ENCODE measurements at regions not wholly inside any gene's neighbourhood (a gene's known extent, or its start where the extent isn't known, plus 50 kb on each side); places are given as distances from the start of the nearest gene placed in this dataset.

GRCh38 chr5:38031304-38031703, 191.5 kb upstream of the GDNF start:
- DNase-seq (ENCODE audit: low read depth, low spot score), result no peak

GRCh38 chr5:38029397-38030065, 189.7 kb upstream of the GDNF start:
- DNase-seq (ENCODE audit: low read depth, low spot score), result no peak

- DNase-seq (ENCODE audit: low read depth, low spot score), result no peak
These were observed 184.0 kb upstream of the GDNF start for GRCh38 chr5:38023799-38024198.

GRCh38 chr5:38023371-38023770, 183.5 kb upstream of the GDNF start:
- DNase-seq (ENCODE audit: low read depth, low spot score), result no peak

- no peak for DNase-seq (ENCODE audit: low read depth, low spot score)
These were observed 182.8 kb upstream of the GDNF start for GRCh38 chr5:38022631-38023030.

GRCh38 chr5:38018016-38018415, 178.2 kb upstream of the GDNF start:
- no peak for DNase-seq (ENCODE audit: low read depth, low spot score)

GRCh38 chr5:38013107-38013506, 173.3 kb upstream of the GDNF start:
- DNase-seq (ENCODE audit: low read depth, low spot score), result no peak

GRCh38 chr5:38011668-38012188, 171.9 kb upstream of the GDNF start:
- no peak for DNase-seq (ENCODE audit: low read depth, low spot score)

- DNase-seq (ENCODE audit: low read depth, low spot score), result no peak
These were observed 170.0 kb upstream of the GDNF start for GRCh38 chr5:38009749-38010358.

- no peak for DNase-seq (ENCODE audit: low read depth, low spot score)
These were observed 168.4 kb upstream of the GDNF start for GRCh38 chr5:38008198-38008597.

- DNase-seq (ENCODE audit: low read depth, low spot score), result no peak
These were observed 159.8 kb upstream of the GDNF start for GRCh38 chr5:37999593-37999992.

- DNase-seq (ENCODE audit: low read depth, low spot score), result no peak
These were observed 157.1 kb upstream of the GDNF start for GRCh38 chr5:37996918-37997317.

GRCh38 chr5:37994729-37995128, 154.9 kb upstream of the GDNF start:
- DNase-seq (ENCODE audit: low read depth, low spot score), result no peak

GRCh38 chr5:37991301-37992299, 151.8 kb upstream of the GDNF start:
- DNase-seq (ENCODE audit: low read depth, low spot score), result no peak

- no peak for DNase-seq (ENCODE audit: low read depth, low spot score)
These were observed 150.0 kb upstream of the GDNF start for GRCh38 chr5:37989884-37990283.

- DNase-seq (ENCODE audit: low read depth, low spot score), result no peak
These were observed 148.7 kb upstream of the GDNF start for GRCh38 chr5:37988454-37989046.

GRCh38 chr5:37984300-37984699, 144.5 kb upstream of the GDNF start:
- no peak for DNase-seq (ENCODE audit: low read depth, low spot score)

- no peak for DNase-seq (ENCODE audit: low read depth, low spot score)
These were observed 143.6 kb upstream of the GDNF start for GRCh38 chr5:37983463-37983862.

GRCh38 chr5:37979559-37979958, 139.7 kb upstream of the GDNF start:
- DNase-seq (ENCODE audit: low read depth, low spot score), result no peak

- DNase-seq (ENCODE audit: low read depth, low spot score), result no peak
These were observed 135.7 kb upstream of the GDNF start for GRCh38 chr5:37975531-37975930.

GRCh38 chr5:37971483-37972024, 131.7 kb upstream of the GDNF start:
- DNase-seq (ENCODE audit: low read depth, low spot score), result no peak
